DND-41 (cell line): ENCODE measurements at regions not wholly inside any gene's neighbourhood (a gene's known extent, or its start where the extent isn't known, plus 50 kb on each side); places are given as distances from the start of the nearest gene placed in this dataset.

Experiments used
- ATAC-seq: fragments of 200-7000 bp; cut with Tn5 transposase; 3 replicates; pipeline ENCODE4 v1.9.1; 2021; ENCODE audit warnings: low read depth; ENCODE audit not compliant: insufficient read depth
- DNase-seq: peaks from one replicate; pipeline ENCODE4 v3.0.0-alpha.2; 2020
- H2AFZ ChIP-seq: 2 replicates; pipeline ENCODE4 v1.6.0; 2012; ENCODE audit warnings: low read depth, low read length
- H3K27ac ChIP-seq: 2 replicates; pipeline ENCODE4 v1.5.1; 2012; ENCODE audit warnings: low read length, inconsistent platforms
- H3K27me3 ChIP-seq: fragments of 200-600 bp; sonication (generic); 2 replicates; pipeline ENCODE4 v1.6.0; 2012; ENCODE audit warnings: low read length, mild to moderate bottlenecking, inconsistent platforms; ENCODE audit not compliant: insufficient read depth, poor library complexity
- H3K36me3 ChIP-seq: 2 replicates; pipeline ENCODE4 v1.5.1; 2012; ENCODE audit warnings: low read length, inconsistent platforms; ENCODE audit not compliant: insufficient read depth
- H3K4me1 ChIP-seq: 2 replicates; pipeline ENCODE4 v1.5.1; 2012; ENCODE audit warnings: mild to moderate bottlenecking, low read length; ENCODE audit not compliant: insufficient read depth
- H3K4me2 ChIP-seq: 2 replicates; pipeline ENCODE4 v1.6.0; 2012; ENCODE audit warnings: mild to moderate bottlenecking, moderate library complexity, low read length, inconsistent platforms; ENCODE audit not compliant: insufficient read depth
- H3K4me3 ChIP-seq, 2 experiments: fragments of 200-600 bp in 1 of 2; shearing (Covaris generic) in 1 of 2; 2 replicates each; pipeline ENCODE4 v1.5.1; 2012 to 2016; ENCODE audit warnings: inconsistent platforms in 2 of 2, low read length in 2 of 2, mild to moderate bottlenecking in 2 of 2, low read depth in 1 of 2, moderate library complexity in 1 of 2
- H3K79me2 ChIP-seq: 2 replicates; pipeline ENCODE4 v1.6.0; 2012; ENCODE audit warnings: low read length, inconsistent platforms; ENCODE audit not compliant: insufficient read depth
- H3K9ac ChIP-seq: 2 replicates; pipeline ENCODE4 v1.6.0; 2012; ENCODE audit warnings: low read depth, mild to moderate bottlenecking, inconsistent platforms, low read length, moderate library complexity
- H3K9me3 ChIP-seq: 2 replicates; pipeline ENCODE4 v1.5.1; 2012; ENCODE audit warnings: low read length, moderate library complexity, mild to moderate bottlenecking, inconsistent platforms; ENCODE audit not compliant: insufficient read depth, severe bottlenecking
- H4K20me1 ChIP-seq: 2 replicates; pipeline ENCODE4 v1.6.0; 2012; ENCODE audit warnings: low read length; ENCODE audit not compliant: insufficient read depth
- EZH2 ChIP-seq: IDR thresholded peaks from 3 replicates; pipeline ENCODE4 v1.6.1; 2012; ENCODE audit warnings: borderline replicate concordance, low read depth, mild to moderate bottlenecking, moderate library complexity, low read length, inconsistent platforms; ENCODE audit not compliant: severe bottlenecking
- TF ChIP-seq, protein P1 (sequence below): IDR thresholded peaks from 2 replicates; pipeline ENCODE4 v1.5.1; 2012; ENCODE audit warnings: borderline replicate concordance, low read length, moderate library complexity, mild to moderate bottlenecking; ENCODE audit not compliant: poor library complexity, severe bottlenecking; ENCODE audit errors: extremely low read depth

DNA sequence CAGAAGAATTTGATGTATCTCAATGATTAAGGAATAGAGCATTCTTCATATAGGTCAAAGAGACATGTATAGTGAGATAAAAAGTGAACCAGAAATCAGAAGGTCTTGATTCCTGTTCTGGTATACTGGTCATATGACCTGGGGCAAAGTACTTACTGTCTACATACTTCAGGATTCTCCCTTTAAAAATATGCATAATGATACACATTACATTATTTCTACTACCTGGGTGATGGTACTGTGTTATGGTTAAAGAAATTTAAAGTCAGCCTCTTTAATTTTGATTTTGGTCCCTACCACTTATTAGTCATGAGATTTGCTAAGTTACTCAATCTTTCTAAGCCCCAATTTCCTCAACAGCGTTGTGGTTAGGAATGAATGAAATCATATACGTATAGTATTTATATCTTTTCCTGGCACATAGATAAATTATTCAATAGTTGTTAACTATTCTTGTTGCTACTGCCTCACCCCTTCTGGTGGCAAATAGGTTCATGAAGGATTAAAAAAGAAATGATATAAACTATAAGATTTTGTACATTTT is 984.1 kb downstream of the TLE4 start:
- TF ChIP-seq, protein P1, sequence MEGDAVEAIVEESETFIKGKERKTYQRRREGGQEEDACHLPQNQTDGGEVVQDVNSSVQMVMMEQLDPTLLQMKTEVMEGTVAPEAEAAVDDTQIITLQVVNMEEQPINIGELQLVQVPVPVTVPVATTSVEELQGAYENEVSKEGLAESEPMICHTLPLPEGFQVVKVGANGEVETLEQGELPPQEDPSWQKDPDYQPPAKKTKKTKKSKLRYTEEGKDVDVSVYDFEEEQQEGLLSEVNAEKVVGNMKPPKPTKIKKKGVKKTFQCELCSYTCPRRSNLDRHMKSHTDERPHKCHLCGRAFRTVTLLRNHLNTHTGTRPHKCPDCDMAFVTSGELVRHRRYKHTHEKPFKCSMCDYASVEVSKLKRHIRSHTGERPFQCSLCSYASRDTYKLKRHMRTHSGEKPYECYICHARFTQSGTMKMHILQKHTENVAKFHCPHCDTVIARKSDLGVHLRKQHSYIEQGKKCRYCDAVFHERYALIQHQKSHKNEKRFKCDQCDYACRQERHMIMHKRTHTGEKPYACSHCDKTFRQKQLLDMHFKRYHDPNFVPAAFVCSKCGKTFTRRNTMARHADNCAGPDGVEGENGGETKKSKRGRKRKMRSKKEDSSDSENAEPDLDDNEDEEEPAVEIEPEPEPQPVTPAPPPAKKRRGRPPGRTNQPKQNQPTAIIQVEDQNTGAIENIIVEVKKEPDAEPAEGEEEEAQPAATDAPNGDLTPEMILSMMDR, result no peak
- no peak for TF ChIP-seq EZH2
- H4K20me1 ChIP-seq, result no peaks in the 10 kb centered on the region
- no peak for ATAC-seq
- no peaks in the 10 kb centered on the region for H3K4me1 ChIP-seq
- no peak overlapping the region for H3K27ac ChIP-seq
- no peaks in the 10 kb centered on the region for H3K9me3 ChIP-seq
- no peak for DNase-seq
- no peaks in the 10 kb centered on the region for H3K27me3 ChIP-seq
- H3K4me2 ChIP-seq, result no peak overlapping the region
- no peak overlapping the region for H2AFZ ChIP-seq
- H3K4me3 ChIP-seq, result no peak overlapping the region
- no peaks in the 10 kb centered on the region for H3K36me3 ChIP-seq
- no peaks in the 10 kb centered on the region for H3K79me2 ChIP-seq
- H3K9ac ChIP-seq, result no peak overlapping the region

DNA sequence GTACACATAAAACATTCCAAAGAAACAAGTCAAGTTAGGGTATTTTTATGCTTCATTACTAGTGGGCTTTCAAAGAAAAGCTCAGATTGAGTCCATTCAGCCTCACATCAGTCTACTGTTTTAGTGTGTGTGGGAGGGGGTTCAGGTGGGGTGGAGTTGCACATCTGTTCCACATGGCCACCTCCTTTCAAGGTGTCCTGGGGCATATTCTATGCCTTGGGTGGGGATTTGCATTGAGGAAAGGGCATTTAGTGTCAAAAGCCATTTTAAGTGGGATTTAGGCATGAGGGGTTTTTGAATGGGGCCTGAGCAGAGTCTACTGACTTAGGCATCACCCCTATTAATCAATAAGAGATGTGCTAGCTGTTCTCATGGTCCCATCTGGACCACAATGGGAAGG is 983.1 kb downstream of the TLE4 start:
- ATAC-seq (no peak), DNase-seq (no peak)
- Histone ChIP-seq H3K27ac (no peak overlapping the region), H3K79me2 (no peaks in the 10 kb centered on the region), H4K20me1 (no peaks in the 10 kb centered on the region), H2AFZ (no peak overlapping the region), H3K4me2 (no peak overlapping the region), H3K4me1 (no peaks in the 10 kb centered on the region), H3K9ac (no peak overlapping the region), H3K36me3 (no peaks in the 10 kb centered on the region), H3K27me3 (no peaks in the 10 kb centered on the region), H3K9me3 (no peaks in the 10 kb centered on the region), H3K4me3 (no peak overlapping the region)
- TF ChIP-seq, protein P1, result no peak
- TF ChIP-seq EZH2, result no peak

DNA sequence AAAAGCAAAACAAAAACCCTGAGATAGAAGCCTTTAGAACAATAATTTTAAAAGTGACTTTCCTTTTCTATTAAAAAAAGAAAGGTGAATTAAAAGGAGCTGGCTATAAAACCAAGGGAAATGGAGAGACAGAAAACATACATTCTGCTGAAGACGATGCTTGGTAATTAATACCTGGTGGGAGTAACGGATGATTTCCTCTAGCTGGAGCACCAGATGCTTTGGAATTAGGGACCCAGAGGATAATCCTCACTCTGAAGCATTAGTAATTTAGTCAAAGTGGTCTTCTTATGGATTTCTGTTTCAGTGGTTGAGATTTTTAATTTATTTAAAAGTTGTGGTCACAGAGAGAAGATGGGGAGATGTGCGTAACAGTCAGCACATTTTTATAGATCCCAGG is 982.5 kb downstream of the TLE4 start:
- H3K4me3 ChIP-seq, result no peak overlapping the region

More for the DNA sequence above, 982.5 kb downstream of the TLE4 start:
- Histone ChIP-seq H3K27me3 (no peaks in the 10 kb centered on the region), H3K9ac (no peak overlapping the region), H3K4me1 (no peaks in the 10 kb centered on the region), H3K4me2 (no peak overlapping the region), H2AFZ (no peak overlapping the region), H4K20me1 (no peaks in the 10 kb centered on the region), H3K9me3 (no peaks in the 10 kb centered on the region), H3K27ac (no peak overlapping the region), H3K79me2 (no peaks in the 10 kb centered on the region), H3K36me3 (no peaks in the 10 kb centered on the region)
- no peak for DNase-seq
- no peak for ATAC-seq
- TF ChIP-seq EZH2, result no peak
- TF ChIP-seq, protein P1, result no peak
